Heart left ventricle (tissue), 16 donors: ENCODE measurements at regions not wholly inside any gene's neighbourhood (a gene's known extent, or its start where the extent isn't known, plus 50 kb on each side); places are given as distances from the start of the nearest gene placed in this dataset.

Experiments
- ATAC-seq, 4 donors: fragments of 200-7000 bp; cut with Tn5 transposase; one replicate each; pipeline ENCODE4 v1.9.1; 2020 to 2022; ENCODE audit warnings: moderate library complexity in 4 of 4, mild to moderate bottlenecking in 3 of 4, moderate number of reproducible peaks in 1 of 4
- DNase-seq, 5 donors: peaks; one replicate each; pipeline ENCODE4 v3.0.0-alpha.2; 2020
- H3K27ac ChIP-seq, 12 donors: fragments of 200-600 bp; sonication (generic) in 4 of 12; one replicate each; pipeline versions ENCODE4 v1.5.0 to v1.8.0; 2016 to 2022; ENCODE audit warnings: mild to moderate bottlenecking in 2 of 12
- H3K27me3 ChIP-seq, 9 donors: fragments of 200-600 bp; sonication (generic) in 2 of 9; one replicate each; pipeline versions ENCODE4 v1.5.1 to v1.8.0; 2016 to 2022; ENCODE audit warnings: mild to moderate bottlenecking in 3 of 9
- H3K36me3 ChIP-seq, 9 donors: fragments of 200-600 bp; sonication (generic) in 2 of 9; one replicate each; pipeline versions ENCODE4 v1.5.0 to v1.8.0; 2018 to 2022; ENCODE audit warnings: mild to moderate bottlenecking in 2 of 9
- H3K4me1 ChIP-seq, 12 donors: fragments of 200-600 bp; sonication (generic) in 4 of 12; one replicate each; pipeline versions ENCODE4 v1.5.0 to v1.8.0; 2016 to 2022; ENCODE audit warnings: mild to moderate bottlenecking in 3 of 12
- H3K4me3 ChIP-seq, 12 donors: fragments of 200-600 bp; sonication (generic) in 4 of 12; one replicate each; pipeline versions ENCODE4 v1.5.0 to v1.8.0; 2017 to 2022; ENCODE audit warnings: mild to moderate bottlenecking in 9 of 12, moderate library complexity in 4 of 12
- H3K9me3 ChIP-seq, 12 donors: fragments of 200-600 bp; sonication (generic) in 4 of 12; one replicate each; pipeline versions ENCODE4 v1.5.0 to v1.8.0; 2016 to 2022; ENCODE audit warnings: mild to moderate bottlenecking in 1 of 12
- POLR2A ChIP-seq, 2 donors: fragments of 450-650 bp; IDR thresholded peaks; one replicate each; pipeline ENCODE4 v1.6.1; 2017; ENCODE audit warnings: antibody characterized with exemption in 2 of 2, mild to moderate bottlenecking in 2 of 2, moderate library complexity in 2 of 2
- WGBS, 4 donors: extraction: QIAGEN DNeasy Blood & Tissue Kit in 2 of 4; methylation state at CpG; one replicate each; pipeline versions ENCODE4 v1.1.5 to v1.1.7; 2013 to 2018; 5-methylcytosine and 5-hydroxymethylcytosine counted together
- intact Hi-C, 10 donors: fragments of 100-400 bp; cut with DNase I; formaldehyde crosslinking; loops; one replicate each; pipeline versions ENCODE4 v1.11.1 to v1.14.2; 2022
- TF ChIP-seq, protein P1 (sequence below), 12 donors: fragments of 200-600 bp; sonication (generic) in 4 of 12; IDR thresholded peaks; one replicate each; pipeline versions ENCODE4 v1.5.0 to v1.8.0; 2018 to 2022; ENCODE audit warnings: antibody characterized with exemption in 12 of 12, mild to moderate bottlenecking in 5 of 12
- donor health status: ischemic (EF 13 %, LVEDD 7.1; RV severe dilation, severe dysfunction).
- donor health status: healthy with polysubstance abuse.
- donor health status: DM: no; HTN: yes; CAD: no.
- donor health status: DM: no; HTN: no; CAD: no.
- donor health status: ischemic (EF 25% LVEDD 6.9; RV normal size, moderate dysfunction).
- donor health status: ischemic (EF 25% LVEDD 5.7; RV mildly dilated, moderate dysfunction).
- donor health status: healthy.
- donor health status: DM: yes; HTN: yes; CAD: no.
- donor health status: ischemic (EF 35%, LVEDD 5.7; RV mildly dilated, moderate dysfunction).
- donor health status: nonischemic (EF 11% LVEDD 7.7; RV severe dilation, severe dysfunction).
- donor health status: DM: yes; HTN: yes; CAD: no.
- donor health status: PGD.
- donor health status: ischemic (EF 29% LVEDD 5.4; RV normal size, mild dysfunction).
- donor health status: nonischemic (EF 23%, LVEDD 6.1; RV moderate dilation, normal function).

DNA sequence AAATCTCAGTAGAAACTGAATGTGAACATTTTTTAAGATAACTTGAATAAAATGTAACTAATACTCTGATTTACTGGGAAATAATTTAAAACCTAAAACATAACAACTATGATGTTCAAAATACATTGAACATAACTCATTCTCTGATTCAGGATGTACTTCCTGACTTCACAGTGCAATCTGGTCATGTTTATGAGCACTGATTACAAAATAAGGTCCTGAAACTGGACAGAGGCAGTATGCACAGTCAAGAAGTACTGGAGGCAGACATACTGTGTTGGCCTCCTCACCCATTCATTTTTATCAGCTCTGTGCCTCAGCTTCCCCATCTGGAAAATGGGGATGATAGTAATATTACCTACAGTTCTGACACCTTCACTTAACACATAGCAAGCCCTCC is 651.3 kb downstream of the PTPRC start:
- H3K27ac ChIP-seq: no peak overlapping the region
- TF ChIP-seq, protein P1, sequence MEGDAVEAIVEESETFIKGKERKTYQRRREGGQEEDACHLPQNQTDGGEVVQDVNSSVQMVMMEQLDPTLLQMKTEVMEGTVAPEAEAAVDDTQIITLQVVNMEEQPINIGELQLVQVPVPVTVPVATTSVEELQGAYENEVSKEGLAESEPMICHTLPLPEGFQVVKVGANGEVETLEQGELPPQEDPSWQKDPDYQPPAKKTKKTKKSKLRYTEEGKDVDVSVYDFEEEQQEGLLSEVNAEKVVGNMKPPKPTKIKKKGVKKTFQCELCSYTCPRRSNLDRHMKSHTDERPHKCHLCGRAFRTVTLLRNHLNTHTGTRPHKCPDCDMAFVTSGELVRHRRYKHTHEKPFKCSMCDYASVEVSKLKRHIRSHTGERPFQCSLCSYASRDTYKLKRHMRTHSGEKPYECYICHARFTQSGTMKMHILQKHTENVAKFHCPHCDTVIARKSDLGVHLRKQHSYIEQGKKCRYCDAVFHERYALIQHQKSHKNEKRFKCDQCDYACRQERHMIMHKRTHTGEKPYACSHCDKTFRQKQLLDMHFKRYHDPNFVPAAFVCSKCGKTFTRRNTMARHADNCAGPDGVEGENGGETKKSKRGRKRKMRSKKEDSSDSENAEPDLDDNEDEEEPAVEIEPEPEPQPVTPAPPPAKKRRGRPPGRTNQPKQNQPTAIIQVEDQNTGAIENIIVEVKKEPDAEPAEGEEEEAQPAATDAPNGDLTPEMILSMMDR (IDR thresholded peaks at IDR 0.05): no peak
- TF ChIP-seq POLR2A (IDR thresholded peaks at IDR 0.05): no peak
- H3K27me3 ChIP-seq: no peaks in the 10 kb centered on the region
- DNase-seq (no peak), ATAC-seq (no peak)
- intact Hi-C loops: no loop called here
- no peak overlapping the region for H3K4me3 ChIP-seq
- no peaks in the 10 kb centered on the region for H3K9me3 ChIP-seq
- no peaks in the 10 kb centered on the region for H3K4me1 ChIP-seq
- H3K36me3 ChIP-seq: no peaks in the 10 kb centered on the region

DNA sequence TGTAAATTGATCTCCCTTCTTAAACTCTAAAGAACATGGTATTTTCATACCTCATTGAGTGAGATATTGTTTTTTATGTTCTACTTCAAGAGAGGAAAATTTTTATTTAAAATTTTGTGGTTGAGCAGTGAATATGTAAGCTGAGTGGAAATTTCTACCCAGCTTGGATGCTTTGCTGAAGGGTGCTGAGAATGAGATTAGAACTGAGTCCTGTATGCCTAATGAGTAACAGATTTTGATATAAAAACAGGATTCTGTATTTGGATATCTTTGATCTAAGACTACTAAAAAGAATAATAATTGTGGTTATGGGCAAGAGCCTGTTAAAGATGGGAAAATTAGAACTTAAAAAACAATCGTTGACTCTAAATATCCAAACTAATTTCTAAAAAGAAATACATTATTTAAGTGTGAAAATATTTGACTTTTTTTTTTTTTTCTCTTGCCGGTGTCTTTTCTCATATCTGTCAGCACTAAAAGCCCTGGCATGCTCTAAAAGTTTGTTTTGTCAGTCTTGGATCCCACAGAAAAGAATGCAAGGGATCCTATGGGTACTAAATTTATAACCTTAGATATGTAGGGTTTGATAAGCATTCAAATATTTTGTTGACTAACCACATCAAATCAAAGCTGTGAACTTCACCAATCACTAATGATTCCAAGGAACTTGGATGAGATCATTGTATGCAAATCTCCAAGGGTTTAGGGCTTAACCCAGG is 652.3 kb downstream of the PTPRC start:
- Histone ChIP-seq H3K27ac (no peak overlapping the region), H3K36me3 (no peaks in the 10 kb centered on the region), H3K9me3 (no peaks in the 10 kb centered on the region), H3K4me3 (no peak overlapping the region), H3K27me3 (no peaks in the 10 kb centered on the region), H3K4me1 (no peaks in the 10 kb centered on the region)
- no peak for TF ChIP-seq POLR2A (IDR thresholded peaks at IDR 0.05)
- TF ChIP-seq, protein P1 (IDR thresholded peaks at IDR 0.05): no peak
- DNase-seq: no peak
- ATAC-seq: no peak
- 44 to 58% (median 47%) methylated on average over 2 of the region's 2 CpGs for WGBS, 4 donors
- intact Hi-C loops: no loop called here

DNA sequence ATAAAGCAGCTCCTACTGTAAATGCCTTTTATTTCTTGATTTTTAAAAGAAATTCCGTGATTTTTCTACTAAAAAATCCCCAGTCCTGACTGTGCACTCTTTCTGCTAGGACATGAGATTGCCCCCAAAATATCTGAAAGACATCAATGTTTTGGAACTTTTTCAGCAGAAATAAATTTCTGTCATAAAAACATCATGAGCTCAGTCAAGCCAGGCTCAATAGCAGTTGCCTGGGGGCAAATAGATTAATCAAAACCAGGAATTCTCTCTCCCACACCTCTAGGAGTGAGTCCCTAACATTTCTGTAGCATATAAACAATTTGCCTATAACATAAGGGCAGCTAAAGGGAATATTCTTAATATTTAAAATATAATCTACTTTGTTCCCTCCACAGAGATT is 654.1 kb downstream of the PTPRC start:
- Histone ChIP-seq H3K27me3 (no peaks in the 10 kb centered on the region), H3K9me3 (no peaks in the 10 kb centered on the region), H3K36me3 (no peaks in the 10 kb centered on the region), H3K4me3 (no peak overlapping the region), H3K4me1 (no peaks in the 10 kb centered on the region), H3K27ac (no peak overlapping the region)
- intact Hi-C loops: no loop called here
- no peak for ATAC-seq
- DNase-seq: no peak
- TF ChIP-seq POLR2A (IDR thresholded peaks at IDR 0.05): no peak
- TF ChIP-seq, protein P1 (IDR thresholded peaks at IDR 0.05): no peak
- WGBS, 4 donors: 80 to 90% (median 86%) methylated on average over 1 of the region's 1 CpG

DNA sequence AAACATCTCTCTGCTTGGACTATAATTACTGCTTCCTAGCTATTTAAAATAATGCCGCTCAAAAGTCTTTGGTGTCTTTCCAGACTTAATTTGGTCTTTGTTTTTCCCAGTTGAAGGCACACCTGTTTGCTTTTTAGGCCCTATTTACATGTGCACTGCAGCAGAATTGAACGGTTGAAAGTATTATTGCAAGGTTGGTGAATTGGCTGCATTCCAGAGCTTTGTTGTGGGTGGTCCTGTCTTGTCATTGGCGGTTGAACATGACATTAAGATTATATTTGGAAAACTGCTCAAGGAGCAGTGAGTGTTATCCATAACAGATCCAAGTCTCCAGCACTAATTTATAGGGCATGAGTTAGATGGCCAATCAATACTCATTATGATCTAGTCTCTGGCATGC is 656.3 kb downstream of the PTPRC start:
- DNase-seq (no peak), ATAC-seq (no peak)
- H3K36me3 ChIP-seq: no peaks in the 10 kb centered on the region
- H3K27ac ChIP-seq: no peak overlapping the region
- H3K4me3 ChIP-seq: no peak overlapping the region
- 39 to 62% (median 54%) methylated on average over 3 of the region's 3 CpGs for WGBS, 4 donors
- H3K4me1 ChIP-seq: no peaks in the 10 kb centered on the region
- intact Hi-C loops: no loop called here
- no peaks in the 10 kb centered on the region for H3K27me3 ChIP-seq
- H3K9me3 ChIP-seq: no peaks in the 10 kb centered on the region
- TF ChIP-seq POLR2A (IDR thresholded peaks at IDR 0.05): no peak
- TF ChIP-seq, protein P1 (IDR thresholded peaks at IDR 0.05): no peak
